Mucosa of descending colon (tissue), 3 donors: ENCODE measurements at regions not wholly inside any gene's neighbourhood (a gene's known extent, or its start where the extent isn't known, plus 50 kb on each side); places are given as distances from the start of the nearest gene placed in this dataset.
"Not testable (repeated sequence)": the region's sequence is repeated elsewhere in the genome, so short reads cannot be mapped to it uniquely, and the experiment has no call there.

Experiments
- ATAC-seq: fragments of 200-7000 bp; cut with Tn5 transposase; one replicate; pipeline ENCODE4 v1.9.1; 2020; ENCODE audit warnings: mild to moderate bottlenecking, moderate library complexity
- DNase-seq, 3 donors: peaks; one replicate each; pipeline ENCODE4 v3.0.0-alpha.2; 2020
- H3K36me3 ChIP-seq: fragments of 200-600 bp; one replicate; pipeline ENCODE4 v1.8.0; 2021; ENCODE audit warnings: low read depth, mild to moderate bottlenecking
- H3K4me1 ChIP-seq: fragments of 200-600 bp; one replicate; pipeline ENCODE4 v1.8.0; 2021; ENCODE audit warnings: low read depth, mild to moderate bottlenecking
- H3K4me3 ChIP-seq: fragments of 200-600 bp; one replicate; pipeline ENCODE4 v1.8.0; 2021; ENCODE audit warnings: mild to moderate bottlenecking
- H3K9me3 ChIP-seq: fragments of 200-600 bp; one replicate; pipeline ENCODE4 v1.8.0; 2021; ENCODE audit warnings: mild to moderate bottlenecking
- CTCF ChIP-seq: fragments of 200-600 bp; IDR thresholded peaks from one replicate; pipeline ENCODE4 v1.8.0; 2022; ENCODE audit warnings: antibody characterized with exemption, mild to moderate bottlenecking
- intact Hi-C, 2 donors: fragments of 100-400 bp; cut with DNase I in 1 of 2; cut with micrococcal nuclease in 1 of 2; formaldehyde crosslinking; loops; one replicate each; pipeline versions ENCODE4 v1.11.0 to v1.11.1; 2022; cut with DNase I, micrococcal nuclease
- donor health status: DM: no; HTN: no; CAD: no; lungs with moderate emphysema.
- donor health status: DM: no; HTN: no; CAD: no.
- donor health status: DM: no; HTN: yes; CAD: no.

DNA sequence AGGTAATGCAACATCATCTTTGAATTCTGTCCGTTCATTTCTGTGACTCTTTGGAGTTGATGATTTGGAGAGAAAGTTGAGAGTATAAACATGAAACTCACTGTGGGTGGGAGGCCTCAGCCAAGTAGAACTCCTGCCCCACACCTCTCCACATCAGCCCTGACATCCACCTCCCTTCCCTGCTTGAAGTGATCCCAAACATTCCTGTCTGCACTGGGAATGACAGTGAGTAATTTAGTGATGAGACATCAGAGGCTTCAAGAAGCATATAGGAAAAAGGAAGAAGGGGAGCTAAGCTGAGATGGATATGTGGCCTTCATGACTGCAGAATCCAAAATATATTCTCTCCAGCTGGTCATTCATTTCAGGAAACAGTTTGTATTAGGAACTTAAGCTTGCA lies 151.8 kb downstream of the SPATA18 start:
- no peak for DNase-seq
- no peak for ATAC-seq
- H3K4me3 ChIP-seq: no peak overlapping the region
- intact Hi-C loops: no loop called here
- no peaks in the 10 kb centered on the region for H3K9me3 ChIP-seq
- no peak for TF ChIP-seq CTCF
- H3K4me1 ChIP-seq: no peaks in the 10 kb centered on the region
- no peaks in the 10 kb centered on the region for H3K36me3 ChIP-seq

- ATAC-seq: no peak
- no peak for TF ChIP-seq CTCF
- no peak for DNase-seq
- no peaks in the 10 kb centered on the region for H3K36me3 ChIP-seq
- no peaks in the 10 kb centered on the region for H3K4me1 ChIP-seq
- no peaks in the 10 kb centered on the region for H3K9me3 ChIP-seq
- intact Hi-C loops: no loop called here
- H3K4me3 ChIP-seq: no peak overlapping the region
These were observed 152.2 kb downstream of the SPATA18 start for GRCh38 chr4:52203351-52203750.

DNA sequence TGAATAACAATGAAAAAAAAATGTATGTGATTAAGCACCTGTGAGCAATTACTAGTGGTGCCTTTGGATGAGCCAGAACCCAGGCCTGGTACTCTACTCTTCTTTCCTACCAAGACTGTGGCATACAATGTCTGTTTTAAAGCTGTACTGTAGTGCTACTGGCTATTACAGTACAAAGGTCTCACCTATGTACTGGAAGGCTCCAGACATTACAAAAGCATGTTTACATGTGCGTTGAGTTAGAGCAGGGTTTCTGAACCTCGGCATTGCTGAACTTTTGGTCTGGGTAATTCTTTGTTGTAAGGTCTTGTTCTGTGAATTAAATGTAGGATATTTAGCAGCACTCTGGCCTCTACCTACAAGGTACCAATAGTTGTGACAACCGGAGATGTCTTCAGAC lies 153.8 kb downstream of the SPATA18 start:
- no peaks in the 10 kb centered on the region for H3K9me3 ChIP-seq
- ATAC-seq (no peak), DNase-seq (no peak)
- no peak overlapping the region for H3K4me3 ChIP-seq
- no peaks in the 10 kb centered on the region for H3K4me1 ChIP-seq
- no peak for TF ChIP-seq CTCF
- intact Hi-C loops: no loop called here
- no peaks in the 10 kb centered on the region for H3K36me3 ChIP-seq

DNA sequence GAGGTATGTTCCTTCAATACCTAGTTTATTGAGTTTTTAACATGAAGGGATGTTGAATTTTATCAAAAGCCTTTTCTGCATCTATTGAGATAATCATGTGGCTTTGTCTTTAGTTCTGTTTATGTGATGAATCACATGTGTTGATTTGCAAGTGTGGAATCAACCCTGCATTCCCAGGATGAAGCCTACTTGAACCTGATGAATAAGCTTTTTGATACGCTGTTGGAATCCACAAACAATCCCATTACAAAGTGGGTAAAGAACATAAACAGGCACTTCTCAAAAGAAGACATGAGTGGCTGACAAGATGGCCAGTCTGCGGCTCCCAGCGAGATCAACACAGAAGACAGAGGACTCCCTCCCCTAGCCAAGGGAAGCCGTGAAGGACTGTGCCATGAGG lies 156.0 kb downstream of the SPATA18 start:
- intact Hi-C loops, H3K4me3 ChIP-seq, H3K36me3 ChIP-seq, ATAC-seq, DNase-seq, H3K9me3 ChIP-seq, H3K4me1 ChIP-seq: not testable (repeated sequence)

GRCh38 chr4:52212702-52213101 lies 161.6 kb downstream of the SPATA18 start:
- no peak for DNase-seq
- no peak for TF ChIP-seq CTCF
- H3K9me3 ChIP-seq: peaks cover 2% of the 10 kb centered on the region
- no peaks in the 10 kb centered on the region for H3K4me1 ChIP-seq
- intact Hi-C loops: no loop called here
- no peaks in the 10 kb centered on the region for H3K36me3 ChIP-seq
- ATAC-seq: no peak
- H3K4me3 ChIP-seq: no peak overlapping the region

DNA sequence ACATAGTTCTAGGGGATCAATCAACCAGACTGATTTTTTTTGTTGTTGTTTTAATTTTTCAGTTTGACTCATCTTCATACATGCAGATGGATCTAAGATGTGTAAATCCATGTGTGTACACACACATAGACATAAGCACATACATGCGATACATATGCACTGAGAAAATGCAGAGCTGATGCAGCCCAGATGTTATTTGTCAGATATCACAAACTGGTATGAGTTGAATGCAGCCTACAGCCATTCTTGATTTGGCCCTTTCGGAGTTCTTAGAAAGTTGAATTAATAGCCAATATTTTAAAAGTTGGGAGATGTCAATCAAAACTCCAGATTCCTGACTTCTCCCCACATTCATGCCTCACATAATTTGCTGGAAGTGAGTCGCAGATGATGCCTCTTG lies 180.4 kb downstream of the SPATA18 start:
- no peak for TF ChIP-seq CTCF
- no peaks in the 10 kb centered on the region for H3K4me1 ChIP-seq
- intact Hi-C loops: loop anchor here in 1 of 2 donors (10.0 kb wide), 1 partner anchor 753 kb away; no protein-coding TSS in a partner anchor

More for the DNA sequence above, 180.4 kb downstream of the SPATA18 start:
- Histone ChIP-seq H3K36me3 (no peaks in the 10 kb centered on the region), H3K9me3 (no peaks in the 10 kb centered on the region), H3K4me3 (no peak overlapping the region)
- DNase-seq (no peak), ATAC-seq (no peak)
